22Rv1 (cell line): ENCODE measurements at regions not wholly inside any gene's neighbourhood (a gene's known extent, or its start where the extent isn't known, plus 50 kb on each side); places are given as distances from the start of the nearest gene placed in this dataset.
"Not testable (repeated sequence)": the region's sequence is repeated elsewhere in the genome, so short reads cannot be mapped to it uniquely, and the experiment has no call there.

Source experiments
- CTCF ChIP-seq: fragments of 450-650 bp; IDR thresholded peaks from 2 replicates; pipeline ENCODE4 v1.5.1; 2017; ENCODE audit warnings: mild to moderate bottlenecking
- ZFX ChIP-seq: fragments of 450-650 bp; IDR thresholded peaks from 2 replicates; pipeline ENCODE4 v1.6.1; 2017; ENCODE audit warnings: antibody characterized with exemption, borderline replicate concordance

GRCh38 chr21:9005671-9006070, 1515.7 kb upstream of the TPTE start:
- not testable (repeated sequence) for TF ChIP-seq CTCF, ZFX
